Fibroblast of upper back skin (primary cell): ENCODE measurements at regions not wholly inside any gene's neighbourhood (a gene's known extent, or its start where the extent isn't known, plus 50 kb on each side); places are given as distances from the start of the nearest gene placed in this dataset.
A peak's percentile ranks its signal among the peaks of the same experiment; 100 is the strongest.
"Not testable (repeated sequence)": the region's sequence is repeated elsewhere in the genome, so short reads cannot be mapped to it uniquely, and the experiment has no call there.

Source experiments
- DNase-seq: peaks from one replicate; pipeline ENCODE4 v3.0.0-alpha.2; 2013

GRCh38 chr17:5871666-5872065 lies 198.5 kb upstream of the WSCD1 start:
- no peak for DNase-seq

DNA sequence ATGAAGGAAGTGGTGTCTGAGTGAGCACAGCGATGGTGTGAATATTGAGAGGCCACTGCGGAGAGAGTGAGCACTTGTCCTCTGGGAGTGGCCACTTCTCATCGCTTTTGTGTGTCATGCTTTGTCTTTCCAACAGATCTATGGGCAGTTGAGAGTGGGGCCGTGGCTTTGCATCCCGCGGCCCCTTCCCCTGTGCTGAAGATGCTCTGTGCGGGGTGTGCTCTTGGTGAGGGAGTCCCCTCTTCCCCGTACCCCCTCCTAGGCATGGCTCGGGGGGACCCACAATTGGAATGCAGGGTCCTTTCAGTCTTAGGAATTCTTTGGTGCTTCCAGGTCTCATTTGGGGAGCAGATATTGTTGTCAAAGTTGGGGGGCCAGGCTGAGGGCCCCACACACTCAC lies 197.3 kb upstream of the WSCD1 start:
- DNase-seq = no peak

GRCh38 chr17:5873781-5874180 lies 196.4 kb upstream of the WSCD1 start:
- DNase-seq = no peak

DNA sequence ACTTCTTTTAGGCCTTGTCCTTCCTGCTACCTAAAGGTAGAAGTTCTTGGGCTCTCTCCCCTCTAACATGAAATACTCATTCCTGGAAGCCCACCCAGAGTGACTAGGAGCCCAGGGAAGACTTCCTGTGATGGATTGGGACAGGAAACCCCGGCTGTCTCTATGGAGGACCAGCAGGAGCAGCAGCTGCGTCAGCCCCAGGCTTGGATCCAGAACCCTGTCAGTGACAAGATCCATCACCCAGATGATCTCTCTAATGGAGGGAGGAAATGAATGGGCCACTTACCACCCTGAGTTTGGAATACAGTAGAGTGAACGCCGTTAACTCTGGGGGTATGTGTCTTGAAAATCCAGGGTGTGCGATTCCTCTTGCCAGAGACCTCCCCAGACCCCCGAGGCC lies 195.7 kb upstream of the WSCD1 start:
- DNase-seq = peak; percentile 57

DNA sequence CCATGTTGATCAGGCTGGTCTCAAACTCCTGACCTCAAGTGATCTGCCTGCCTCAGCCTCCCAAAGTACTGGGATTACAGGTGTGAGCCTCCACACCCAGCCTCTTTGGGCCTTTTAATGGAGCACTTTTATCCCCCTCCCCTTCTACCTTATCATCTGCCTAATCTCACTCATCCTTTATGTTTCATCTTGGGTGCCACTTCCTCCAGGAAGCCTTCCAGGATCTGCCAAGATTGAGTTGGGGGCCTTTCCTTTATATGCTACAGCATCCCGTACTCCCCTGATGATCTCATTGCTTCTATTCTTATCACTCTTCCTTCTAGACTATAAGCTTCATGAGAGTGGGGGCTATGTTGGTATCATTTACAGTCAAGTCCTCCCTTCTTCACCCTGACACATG lies 192.8 kb upstream of the WSCD1 start:
- no peak for DNase-seq

- DNase-seq = no peak
Measured at GRCh38 chr17:5877948-5878347, 192.2 kb upstream of the WSCD1 start.

- DNase-seq = no peak
Measured at GRCh38 chr17:5881849-5882248, 188.3 kb upstream of the WSCD1 start.

DNA sequence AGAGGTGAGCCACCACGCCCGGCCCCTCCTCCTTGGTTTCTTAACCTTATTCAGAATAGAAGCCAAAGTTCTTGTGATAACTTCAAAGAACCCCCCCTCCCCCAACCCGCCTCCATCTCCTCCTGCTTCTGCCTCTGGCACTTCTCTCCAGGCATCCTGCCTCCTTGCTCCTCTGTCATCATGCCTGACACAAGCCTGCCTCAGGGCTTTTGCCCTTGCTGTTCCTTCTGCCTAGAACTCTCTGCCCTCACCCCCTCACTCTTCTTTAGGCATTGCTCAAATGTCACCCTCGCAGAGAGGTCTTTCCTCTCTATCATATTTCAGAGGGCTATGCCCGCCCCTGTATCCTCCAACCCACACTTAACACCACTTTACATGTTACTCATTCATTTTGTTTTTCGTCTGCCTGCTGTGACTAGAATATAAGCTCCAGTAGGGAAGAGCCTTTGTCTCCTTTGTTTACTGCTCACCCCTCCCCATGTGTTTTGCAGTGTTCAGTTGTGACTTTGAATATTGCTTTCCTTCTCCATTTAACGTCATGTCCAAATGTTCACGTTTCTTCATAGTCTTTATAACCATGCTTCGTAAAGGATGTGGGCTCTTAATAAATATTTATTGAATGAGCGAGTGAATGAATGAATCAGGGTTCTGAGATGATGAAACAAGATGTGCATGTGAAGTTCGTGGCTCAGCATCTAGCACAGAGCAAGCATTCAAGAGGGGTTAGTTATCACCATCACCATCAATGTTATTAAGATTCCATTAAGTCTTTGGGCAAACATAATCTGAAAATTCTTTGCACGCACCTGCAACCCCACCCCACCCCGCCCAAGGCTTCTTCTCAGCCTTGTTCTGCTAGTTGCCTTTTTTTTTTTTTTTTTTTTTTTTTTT lies 186.2 kb upstream of the WSCD1 start:
- DNase-seq = peak; percentile 6

DNA sequence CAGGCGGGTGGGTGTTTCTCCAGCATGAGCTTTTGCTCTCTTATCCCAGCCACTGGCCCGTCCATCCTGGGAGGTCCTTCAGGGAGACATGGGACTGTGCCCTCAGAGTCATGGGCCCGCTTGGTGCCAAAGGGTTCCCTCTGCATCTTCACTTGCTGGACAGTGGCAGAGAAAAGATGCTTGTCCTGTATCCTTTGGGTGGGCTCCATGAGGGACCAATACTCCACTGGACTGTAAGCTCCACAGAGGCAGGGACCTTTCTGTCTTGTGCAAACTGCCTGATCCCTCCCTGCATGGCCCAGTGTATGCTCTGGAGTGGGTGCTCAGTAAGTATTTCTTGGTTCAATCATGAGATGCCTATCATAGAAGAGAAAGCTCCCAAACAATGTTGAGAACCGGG lies 184.8 kb upstream of the WSCD1 start:
- DNase-seq = no peak

DNA sequence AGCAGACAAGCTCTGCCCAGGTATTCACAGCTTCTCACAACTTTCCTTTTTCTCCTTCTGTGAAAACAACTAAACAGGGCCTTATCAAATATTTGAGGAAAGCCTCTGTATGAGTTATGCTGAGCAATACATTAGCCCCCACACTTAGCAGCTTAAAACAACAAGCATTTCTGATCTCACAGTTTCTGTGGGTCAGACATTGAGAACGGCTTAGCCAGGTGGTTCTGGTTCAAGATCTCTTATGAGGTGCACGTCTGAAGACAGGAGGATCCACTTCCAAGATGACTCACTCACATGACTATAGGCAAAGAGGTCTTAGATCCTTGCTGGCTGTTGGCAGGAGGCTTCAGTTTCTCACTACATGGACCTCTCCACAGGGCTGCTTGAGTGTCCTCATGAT lies 181.4 kb upstream of the WSCD1 start:
- no peak for DNase-seq

DNA sequence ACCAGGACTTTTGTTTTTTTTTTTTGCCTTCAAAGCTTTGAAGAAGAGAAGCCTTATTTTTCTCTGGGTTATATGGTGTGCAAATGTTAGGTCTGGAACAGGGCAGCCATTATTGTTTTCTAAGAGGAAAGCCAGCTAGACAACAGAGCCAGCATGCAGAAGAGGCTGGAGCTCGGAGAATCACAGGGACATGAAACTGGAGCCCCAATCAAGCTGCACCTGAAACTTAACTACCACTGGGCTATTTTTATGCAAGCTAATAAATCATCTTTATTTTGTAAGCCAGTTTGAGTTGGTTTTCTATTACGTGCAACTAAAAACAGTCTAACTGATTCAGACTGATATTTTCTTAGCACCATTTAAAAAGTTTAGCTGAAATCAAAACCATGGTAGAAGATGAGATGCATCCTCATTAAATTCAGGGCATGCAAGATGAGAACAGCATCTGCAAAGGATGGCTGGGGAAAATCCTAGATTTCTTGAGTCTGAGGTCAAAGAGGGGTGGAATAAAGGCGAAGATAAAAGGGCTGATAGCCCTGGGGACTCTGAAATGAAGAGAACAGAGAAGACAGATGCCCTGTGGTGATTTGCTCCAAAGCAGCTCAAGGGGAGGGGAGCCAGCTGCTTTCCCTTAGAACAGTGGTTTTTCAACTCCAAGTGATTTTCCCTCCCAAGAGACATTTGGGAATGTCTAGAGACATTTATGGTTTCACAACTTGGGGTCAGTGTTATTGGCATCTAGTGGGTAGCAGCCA lies 177.1 kb upstream of the WSCD1 start:
- no peak for DNase-seq

DNA sequence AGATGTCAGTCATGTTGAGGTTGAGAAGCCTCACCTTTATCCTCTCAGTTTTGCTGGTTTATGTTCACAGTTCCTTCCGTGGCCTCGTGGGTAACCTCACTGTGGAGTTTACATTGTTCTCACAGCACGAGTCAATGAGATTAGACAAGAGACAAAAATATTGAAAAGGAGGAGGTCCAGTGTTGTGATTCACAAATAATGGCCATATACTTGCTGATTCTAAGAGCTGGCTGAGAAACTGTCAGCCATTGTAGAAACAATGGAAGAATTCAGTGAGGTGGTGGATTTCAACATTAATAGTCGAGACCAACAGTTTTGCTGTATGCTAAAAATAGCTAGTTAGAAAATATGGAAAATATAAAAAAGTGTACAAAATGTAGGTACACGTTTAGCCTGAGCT lies 176.4 kb upstream of the WSCD1 start:
- no peak for DNase-seq

GRCh38 chr17:5895276-5895675 lies 174.9 kb upstream of the WSCD1 start:
- no peak for DNase-seq

DNA sequence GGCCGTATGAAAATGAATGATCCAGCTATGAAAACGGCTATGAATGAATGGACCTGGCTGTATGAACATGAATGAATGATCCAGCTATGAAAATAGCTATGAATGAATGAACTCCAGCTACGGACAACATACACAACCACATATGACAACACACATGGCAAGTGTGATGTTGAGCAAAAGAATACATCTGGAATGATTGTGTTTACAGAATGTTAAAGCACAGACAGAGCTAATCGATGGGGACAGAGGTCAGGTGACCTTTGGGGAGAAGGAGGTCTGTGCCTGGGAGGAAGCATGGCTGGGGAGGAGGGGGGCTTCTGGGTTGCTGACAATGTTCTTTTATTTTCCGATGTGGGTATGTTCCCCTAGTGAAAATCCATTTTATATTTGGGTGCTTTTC lies 174.0 kb upstream of the WSCD1 start:
- no peak for DNase-seq

- DNase-seq = no peak
Measured at GRCh38 chr17:5897275-5897911, 172.8 kb upstream of the WSCD1 start.

- not testable (repeated sequence) for DNase-seq
Measured at GRCh38 chr17:5897981-5898380, 172.2 kb upstream of the WSCD1 start.

DNA sequence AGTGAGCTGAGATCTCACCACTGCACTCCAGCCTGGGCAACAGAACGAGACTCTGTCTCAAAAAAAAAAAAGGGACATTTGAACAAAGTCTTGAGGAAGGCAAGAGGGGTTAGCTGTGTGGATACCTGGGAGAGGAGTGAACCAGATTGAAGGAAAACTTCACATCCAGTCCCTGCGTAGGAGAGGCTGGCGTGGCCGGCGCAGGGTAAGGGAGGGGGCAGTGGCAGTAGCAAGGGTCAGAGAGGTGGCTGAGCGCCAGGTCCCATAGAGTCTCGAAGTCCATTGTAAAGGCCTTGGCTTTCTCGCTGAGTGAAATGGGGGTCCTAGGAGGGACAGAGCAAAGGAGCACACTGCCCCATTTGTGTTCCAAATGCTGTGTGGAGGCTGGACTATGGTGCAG lies 171.8 kb upstream of the WSCD1 start:
- no peak for DNase-seq

- no peak for DNase-seq
Measured at GRCh38 chr17:5899496-5900195, 170.5 kb upstream of the WSCD1 start.

DNA sequence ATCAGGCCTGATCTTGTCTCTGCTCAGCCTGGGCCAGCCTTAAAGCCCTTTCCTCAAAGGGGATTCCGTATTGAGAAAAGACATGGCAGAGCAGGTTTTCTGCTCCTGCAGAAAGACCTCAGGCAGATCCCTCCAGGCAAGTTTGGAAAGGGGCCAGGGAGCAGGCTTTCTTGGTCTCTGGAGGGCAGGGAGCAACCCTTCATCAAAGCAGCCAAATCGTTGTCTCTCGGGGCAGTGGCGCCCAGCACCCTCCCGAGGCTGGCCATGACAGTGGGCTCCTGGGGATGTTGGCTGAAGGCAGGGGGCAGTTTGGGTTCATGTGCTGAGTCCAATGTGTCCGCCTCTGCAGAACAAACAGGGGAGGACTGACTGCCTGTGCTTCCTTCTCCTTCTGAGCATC lies 168.4 kb upstream of the WSCD1 start:
- no peak for DNase-seq

DNA sequence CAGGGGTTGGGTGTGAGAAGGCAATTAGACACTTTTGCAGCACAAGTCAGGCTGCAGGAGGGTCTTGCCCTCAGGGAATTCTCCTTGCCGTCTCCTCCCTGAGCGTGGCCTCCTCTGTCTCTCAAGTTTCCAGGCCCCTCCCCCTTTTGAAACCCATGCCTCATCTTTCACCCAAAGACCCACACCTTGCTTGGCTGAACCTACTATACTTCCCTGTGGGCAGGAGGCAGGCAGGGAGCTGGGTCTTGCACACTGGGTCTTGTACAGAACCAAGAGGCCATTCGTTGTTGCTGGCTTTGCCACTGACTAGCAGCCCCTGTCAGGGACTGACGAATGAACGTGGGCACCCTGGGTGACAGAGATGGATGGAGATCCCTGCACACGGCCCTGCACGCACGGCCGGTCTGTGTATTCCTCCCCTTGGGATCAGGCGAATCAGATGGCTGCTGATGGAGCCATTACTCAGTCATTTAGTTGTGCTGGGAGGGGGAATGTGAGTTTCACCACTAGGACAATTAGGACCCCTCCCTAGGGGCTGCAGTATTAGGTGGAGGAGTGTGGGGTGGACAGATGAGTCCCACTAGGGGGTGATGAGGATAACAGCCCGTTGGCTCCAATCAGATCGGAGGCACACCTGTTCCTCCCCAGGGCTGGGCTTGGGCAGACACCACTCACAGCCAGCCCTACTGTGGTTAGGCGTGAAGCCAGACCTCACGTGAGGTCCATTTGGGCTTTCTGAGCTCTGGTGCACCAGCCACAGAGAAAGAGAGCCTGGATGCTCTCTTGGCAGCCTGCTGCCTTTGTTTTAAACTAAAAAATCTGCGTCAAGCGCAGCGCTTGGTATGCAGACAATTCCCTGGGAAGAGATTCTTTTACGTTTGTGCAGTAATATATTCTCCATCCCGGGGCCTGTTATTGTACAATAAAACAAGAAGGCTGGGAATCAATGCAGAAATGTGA lies 167.7 kb upstream of the WSCD1 start:
- DNase-seq = peak; percentile 7

DNA sequence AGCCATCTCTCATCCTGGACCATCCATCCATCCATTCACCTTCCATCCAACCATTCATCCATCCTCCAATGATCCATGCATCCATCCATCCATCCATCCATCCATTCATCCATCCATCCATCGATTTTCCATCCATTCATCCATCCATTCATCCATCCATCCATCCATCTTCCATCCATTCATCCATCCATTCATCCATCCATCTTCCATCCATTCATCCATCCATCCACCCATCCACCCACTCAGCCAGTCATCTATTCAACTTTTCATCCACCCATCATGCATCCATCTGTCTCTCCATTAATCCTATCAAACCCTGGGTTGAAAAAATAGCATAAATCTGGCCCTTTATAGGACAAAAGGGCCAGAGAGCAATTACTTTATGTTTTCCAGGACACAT lies 158.3 kb upstream of the WSCD1 start:
- DNase-seq = no peak

GRCh38 chr17:5913032-5913531 lies 157.1 kb upstream of the WSCD1 start:
- DNase-seq = no peak
